ENCODE measurements at regions not wholly inside any gene's neighbourhood (a gene's known extent, or its start where the extent isn't known, plus 50 kb on each side); places are given as distances from the start of the nearest gene placed in this dataset.

DNA sequence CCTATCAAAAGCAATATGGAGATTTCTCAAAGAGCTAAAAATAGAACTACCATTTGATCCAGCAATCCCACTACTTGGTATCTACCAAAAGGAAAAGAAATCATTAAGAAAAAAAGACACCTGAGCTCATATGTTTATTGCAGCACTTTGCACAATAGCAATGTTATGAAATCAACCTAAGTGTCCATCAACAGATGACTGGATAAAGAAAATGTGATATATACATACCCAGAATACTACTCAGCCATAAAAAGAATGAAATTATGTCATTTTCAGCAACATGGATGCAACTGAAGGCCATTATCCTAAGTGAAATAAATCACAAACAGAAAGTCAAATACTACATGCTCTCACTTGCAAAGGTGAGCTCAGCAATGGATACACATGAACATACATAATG, 1565.5 kb upstream of the RAG2 start:
- TF ChIP-seq, protein P1, sequence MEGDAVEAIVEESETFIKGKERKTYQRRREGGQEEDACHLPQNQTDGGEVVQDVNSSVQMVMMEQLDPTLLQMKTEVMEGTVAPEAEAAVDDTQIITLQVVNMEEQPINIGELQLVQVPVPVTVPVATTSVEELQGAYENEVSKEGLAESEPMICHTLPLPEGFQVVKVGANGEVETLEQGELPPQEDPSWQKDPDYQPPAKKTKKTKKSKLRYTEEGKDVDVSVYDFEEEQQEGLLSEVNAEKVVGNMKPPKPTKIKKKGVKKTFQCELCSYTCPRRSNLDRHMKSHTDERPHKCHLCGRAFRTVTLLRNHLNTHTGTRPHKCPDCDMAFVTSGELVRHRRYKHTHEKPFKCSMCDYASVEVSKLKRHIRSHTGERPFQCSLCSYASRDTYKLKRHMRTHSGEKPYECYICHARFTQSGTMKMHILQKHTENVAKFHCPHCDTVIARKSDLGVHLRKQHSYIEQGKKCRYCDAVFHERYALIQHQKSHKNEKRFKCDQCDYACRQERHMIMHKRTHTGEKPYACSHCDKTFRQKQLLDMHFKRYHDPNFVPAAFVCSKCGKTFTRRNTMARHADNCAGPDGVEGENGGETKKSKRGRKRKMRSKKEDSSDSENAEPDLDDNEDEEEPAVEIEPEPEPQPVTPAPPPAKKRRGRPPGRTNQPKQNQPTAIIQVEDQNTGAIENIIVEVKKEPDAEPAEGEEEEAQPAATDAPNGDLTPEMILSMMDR (IDR thresholded peaks at IDR 0.05; ENCODE audit: insufficient read depth, low read length, poor library complexity, severe bottlenecking): no peak
- Histone ChIP-seq H3K36me3 (ENCODE audit: control insufficient read depth, insufficient read depth, low read length) (no peaks in the 10 kb centered on the region), H3K4me3 (replicated peaks; ENCODE audit: low read depth, low read length) (no peak overlapping the region), H3K27me3 (replicated peaks; ENCODE audit: control insufficient read depth, insufficient read depth, low read length) (no peaks in the 10 kb centered on the region)
- DNase-seq (ENCODE audit: extremely low read depth, insufficient read length): no peak

DNA sequence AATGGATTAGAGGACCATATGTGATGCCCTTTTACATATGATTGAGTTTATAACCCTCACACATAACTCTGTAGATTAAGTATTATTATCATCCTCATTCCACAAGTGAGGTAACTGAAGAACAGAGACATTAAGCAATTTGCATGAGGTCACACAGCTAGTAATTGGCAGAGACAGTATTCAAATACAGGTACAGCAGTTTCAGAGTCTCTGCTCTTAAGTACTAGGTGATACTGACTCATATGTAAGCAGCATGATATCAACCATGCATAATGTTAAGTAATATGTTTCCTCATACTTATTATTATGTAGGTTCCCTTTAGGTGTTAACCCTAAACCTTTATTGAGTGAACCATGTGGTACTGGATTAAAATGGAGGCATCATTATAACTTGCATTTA, 1562.4 kb upstream of the RAG2 start:
- TF ChIP-seq, protein P1 (IDR thresholded peaks at IDR 0.05; ENCODE audit: insufficient read depth, low read length, poor library complexity, severe bottlenecking): no peak
- no peaks in the 10 kb centered on the region for H3K27me3 ChIP-seq (replicated peaks; ENCODE audit: control insufficient read depth, insufficient read depth, low read length)
- no peak overlapping the region for H3K4me3 ChIP-seq (replicated peaks; ENCODE audit: low read depth, low read length)
- no peaks in the 10 kb centered on the region for H3K36me3 ChIP-seq (ENCODE audit: control insufficient read depth, insufficient read depth, low read length)
- no peak for DNase-seq (ENCODE audit: extremely low read depth, insufficient read length)

DNA sequence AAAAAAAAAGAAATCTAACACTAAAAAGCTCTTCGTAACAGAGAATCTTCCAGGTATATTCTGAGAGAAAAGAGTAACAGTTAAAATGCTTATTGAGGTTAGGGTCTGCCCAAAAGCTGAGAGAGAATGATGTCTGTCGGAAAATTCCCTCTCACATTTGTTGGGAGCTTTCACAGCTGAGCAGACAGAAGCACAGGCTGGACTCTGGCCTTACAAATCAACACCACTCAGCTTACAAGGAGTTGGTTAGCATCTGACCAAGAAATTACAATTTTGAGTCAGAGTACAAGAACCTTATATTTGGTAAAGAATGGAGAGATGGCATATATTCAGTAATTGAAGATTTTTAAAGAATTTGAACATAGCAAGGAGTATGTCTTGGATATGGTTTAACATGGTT, 1561.0 kb upstream of the RAG2 start:
- DNase-seq (ENCODE audit: extremely low read depth, insufficient read length): no peak
- Histone ChIP-seq H3K27me3 (replicated peaks; ENCODE audit: control insufficient read depth, insufficient read depth, low read length) (no peaks in the 10 kb centered on the region), H3K4me3 (replicated peaks; ENCODE audit: low read depth, low read length) (no peak overlapping the region), H3K36me3 (ENCODE audit: control insufficient read depth, insufficient read depth, low read length) (no peaks in the 10 kb centered on the region)
- TF ChIP-seq, protein P1 (IDR thresholded peaks at IDR 0.05; ENCODE audit: insufficient read depth, low read length, poor library complexity, severe bottlenecking): no peak

DNA sequence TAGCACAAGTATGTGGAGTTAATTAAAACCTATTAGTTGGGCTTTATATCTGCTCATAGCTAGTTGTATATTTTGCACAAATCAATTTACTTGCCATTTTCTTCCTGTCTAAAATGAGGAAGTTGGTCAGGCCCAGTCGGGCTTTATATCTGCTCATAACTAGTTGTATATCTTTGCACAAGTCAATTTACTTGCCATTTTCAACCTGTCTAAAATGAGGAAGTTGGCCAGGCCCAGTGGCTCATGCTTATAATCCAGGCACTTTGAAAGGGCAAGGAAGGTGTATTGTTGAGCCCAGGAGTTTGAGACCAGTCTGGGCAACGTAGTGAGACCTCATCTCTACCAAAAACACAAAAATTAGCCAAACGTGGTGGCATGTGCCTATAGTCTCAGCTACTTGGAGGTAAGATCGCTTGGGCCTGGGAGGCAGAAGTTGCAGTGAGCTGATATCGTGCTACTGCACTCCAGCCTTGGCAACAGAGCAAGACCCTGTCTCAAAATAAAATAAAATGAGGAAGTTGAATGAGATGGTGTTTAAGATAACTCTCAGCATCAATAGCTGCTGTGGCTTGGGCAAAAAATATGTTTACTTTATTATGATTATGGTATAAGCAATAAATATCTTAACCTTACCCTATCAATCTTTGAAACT, 1558.6 kb upstream of the RAG2 start:
- Histone ChIP-seq H3K36me3 (ENCODE audit: control insufficient read depth, insufficient read depth, low read length) (no peaks in the 10 kb centered on the region), H3K4me3 (replicated peaks; ENCODE audit: low read depth, low read length) (no peak overlapping the region), H3K27me3 (replicated peaks; ENCODE audit: control insufficient read depth, insufficient read depth, low read length) (no peaks in the 10 kb centered on the region)
- no peak for DNase-seq (ENCODE audit: extremely low read depth, insufficient read length)
- TF ChIP-seq, protein P1 (IDR thresholded peaks at IDR 0.05; ENCODE audit: insufficient read depth, low read length, poor library complexity, severe bottlenecking): no peak

DNA sequence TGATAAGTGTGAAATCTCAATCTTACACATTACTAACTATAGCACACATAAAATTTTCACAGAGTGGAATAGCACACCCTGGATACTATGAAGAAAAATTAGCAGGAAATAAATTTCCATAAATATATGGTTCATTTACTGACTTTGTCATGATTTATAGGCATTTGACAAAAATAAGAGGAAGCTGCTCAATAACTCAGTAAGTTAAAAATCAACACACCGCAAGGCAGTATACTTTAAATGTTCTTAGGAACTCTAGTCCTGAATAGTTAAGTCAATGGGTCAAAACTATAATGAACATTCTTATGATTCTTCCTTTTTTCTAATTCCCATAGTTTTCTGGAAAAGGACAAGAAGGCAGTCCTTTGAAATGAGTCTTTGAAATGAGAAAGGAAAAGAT, 1557.8 kb upstream of the RAG2 start:
- Histone ChIP-seq H3K36me3 (ENCODE audit: control insufficient read depth, insufficient read depth, low read length) (no peaks in the 10 kb centered on the region), H3K27me3 (replicated peaks; ENCODE audit: control insufficient read depth, insufficient read depth, low read length) (no peaks in the 10 kb centered on the region), H3K4me3 (replicated peaks; ENCODE audit: low read depth, low read length) (no peak overlapping the region)
- DNase-seq (ENCODE audit: extremely low read depth, insufficient read length): no peak
- TF ChIP-seq, protein P1 (IDR thresholded peaks at IDR 0.05; ENCODE audit: insufficient read depth, low read length, poor library complexity, severe bottlenecking): no peak

DNA sequence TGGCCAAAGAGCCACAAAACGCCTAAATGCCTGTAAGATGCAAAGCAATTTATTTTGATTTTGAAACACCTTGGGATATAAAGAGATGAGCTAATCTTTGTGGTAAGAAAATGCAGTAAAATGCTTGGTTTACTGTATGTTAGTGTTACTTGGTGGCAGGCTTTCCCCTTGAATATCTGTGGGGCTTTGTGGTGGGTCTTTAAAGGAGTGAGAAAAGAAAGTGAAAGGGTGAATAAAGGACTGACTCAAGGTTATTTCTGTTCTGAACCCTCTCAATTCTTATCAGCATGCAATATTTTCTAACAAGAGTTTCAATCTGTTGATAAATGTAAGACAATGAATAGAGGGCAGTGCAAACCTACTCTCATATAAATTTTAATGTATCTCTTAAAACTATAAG, 1555.9 kb upstream of the RAG2 start:
- Histone ChIP-seq H3K36me3 (ENCODE audit: control insufficient read depth, insufficient read depth, low read length) (no peaks in the 10 kb centered on the region), H3K27me3 (replicated peaks; ENCODE audit: control insufficient read depth, insufficient read depth, low read length) (no peaks in the 10 kb centered on the region), H3K4me3 (replicated peaks; ENCODE audit: low read depth, low read length) (no peak overlapping the region)
- no peak for DNase-seq (ENCODE audit: extremely low read depth, insufficient read length)
- TF ChIP-seq, protein P1 (IDR thresholded peaks at IDR 0.05; ENCODE audit: insufficient read depth, low read length, poor library complexity, severe bottlenecking): no peak

All from GM06990 (cell line).